Osteoblast (primary cell): ENCODE measurements at regions not wholly inside any gene's neighbourhood (a gene's known extent, or its start where the extent isn't known, plus 50 kb on each side); places are given as distances from the start of the nearest gene placed in this dataset.

Experiments used
- DNase-seq: peaks from one replicate; pipeline ENCODE4 v3.0.0; 2011; ENCODE audit warnings: low spot score, mixed read lengths; ENCODE audit not compliant: insufficient read length; ENCODE audit errors: missing footprints
- H2AFZ ChIP-seq: 2 replicates; pipeline ENCODE4 v1.6.0; 2011; ENCODE audit warnings: mild to moderate bottlenecking, low read length
- H3K27ac ChIP-seq: 2 replicates; pipeline ENCODE4 v1.5.1; 2011; ENCODE audit warnings: mild to moderate bottlenecking, low read depth, low read length, moderate library complexity
- H3K27me3 ChIP-seq: 2 replicates; pipeline ENCODE4 v1.6.0; 2012; ENCODE audit warnings: mild to moderate bottlenecking, control low read depth, inconsistent platforms, low read length, moderate library complexity; ENCODE audit not compliant: insufficient read depth
- H3K36me3 ChIP-seq: 2 replicates; pipeline ENCODE4 v1.5.1; 2011; ENCODE audit warnings: mild to moderate bottlenecking, low read length, control low read depth, moderate library complexity; ENCODE audit not compliant: insufficient read depth
- H3K4me1 ChIP-seq: 2 replicates; pipeline ENCODE4 v1.5.1; 2011; ENCODE audit warnings: mild to moderate bottlenecking, low read length, control low read depth, moderate library complexity; ENCODE audit not compliant: insufficient read depth
- H3K4me2 ChIP-seq: 2 replicates; pipeline ENCODE4 v1.6.0; 2011; ENCODE audit warnings: mild to moderate bottlenecking, low read length; ENCODE audit not compliant: insufficient read depth
- H3K4me3 ChIP-seq: fragments of 200-600 bp; sonication (generic); 3 replicates; pipeline ENCODE4 v1.5.1; 2012; ENCODE audit warnings: mild to moderate bottlenecking, low read length, inconsistent platforms; ENCODE audit not compliant: insufficient read depth
- H3K79me2 ChIP-seq: 2 replicates; pipeline ENCODE4 v1.6.0; 2012; ENCODE audit warnings: mild to moderate bottlenecking, low read length, control low read depth, inconsistent platforms; ENCODE audit not compliant: insufficient read depth
- H3K9me3 ChIP-seq: 2 replicates; pipeline ENCODE4 v1.5.1; 2011; ENCODE audit warnings: low read depth, low read length, control low read depth
- H4K20me1 ChIP-seq: 2 replicates; pipeline ENCODE4 v1.6.0; 2012; ENCODE audit warnings: mild to moderate bottlenecking, low read length, control low read depth; ENCODE audit not compliant: insufficient read depth
- TF ChIP-seq, protein P1 (sequence below): IDR thresholded peaks from 2 replicates; pipeline ENCODE4 v1.5.1; 2011; ENCODE audit warnings: mild to moderate bottlenecking, low read depth, low read length, moderate library complexity; ENCODE audit errors: extremely low read depth

GRCh38 chr20:24129641-24130040, 141.1 kb upstream of the GGTLC1 start:
- Histone ChIP-seq H3K9me3 (no peaks in the 10 kb centered on the region), H2AFZ (no peak overlapping the region), H3K36me3 (no peaks in the 10 kb centered on the region), H3K27me3 (peaks cover 7% of the 10 kb centered on the region), H3K27ac (no peak overlapping the region), H3K4me1 (no peaks in the 10 kb centered on the region), H3K4me3 (no peak overlapping the region), H3K79me2 (no peaks in the 10 kb centered on the region), H3K4me2 (no peak overlapping the region), H4K20me1 (no peaks in the 10 kb centered on the region)
- no peak for DNase-seq
- TF ChIP-seq, protein P1, sequence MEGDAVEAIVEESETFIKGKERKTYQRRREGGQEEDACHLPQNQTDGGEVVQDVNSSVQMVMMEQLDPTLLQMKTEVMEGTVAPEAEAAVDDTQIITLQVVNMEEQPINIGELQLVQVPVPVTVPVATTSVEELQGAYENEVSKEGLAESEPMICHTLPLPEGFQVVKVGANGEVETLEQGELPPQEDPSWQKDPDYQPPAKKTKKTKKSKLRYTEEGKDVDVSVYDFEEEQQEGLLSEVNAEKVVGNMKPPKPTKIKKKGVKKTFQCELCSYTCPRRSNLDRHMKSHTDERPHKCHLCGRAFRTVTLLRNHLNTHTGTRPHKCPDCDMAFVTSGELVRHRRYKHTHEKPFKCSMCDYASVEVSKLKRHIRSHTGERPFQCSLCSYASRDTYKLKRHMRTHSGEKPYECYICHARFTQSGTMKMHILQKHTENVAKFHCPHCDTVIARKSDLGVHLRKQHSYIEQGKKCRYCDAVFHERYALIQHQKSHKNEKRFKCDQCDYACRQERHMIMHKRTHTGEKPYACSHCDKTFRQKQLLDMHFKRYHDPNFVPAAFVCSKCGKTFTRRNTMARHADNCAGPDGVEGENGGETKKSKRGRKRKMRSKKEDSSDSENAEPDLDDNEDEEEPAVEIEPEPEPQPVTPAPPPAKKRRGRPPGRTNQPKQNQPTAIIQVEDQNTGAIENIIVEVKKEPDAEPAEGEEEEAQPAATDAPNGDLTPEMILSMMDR, result no peak

- no peaks in the 10 kb centered on the region for H3K36me3 ChIP-seq
- DNase-seq, result no peak
- no peak overlapping the region for H3K27ac ChIP-seq
- H3K79me2 ChIP-seq, result no peaks in the 10 kb centered on the region
- no peak overlapping the region for H3K4me3 ChIP-seq
- H3K9me3 ChIP-seq, result no peaks in the 10 kb centered on the region
- peaks cover 7% of the 10 kb centered on the region for H3K27me3 ChIP-seq
- no peaks in the 10 kb centered on the region for H4K20me1 ChIP-seq
- TF ChIP-seq, protein P1, result no peak
- H3K4me1 ChIP-seq, result no peaks in the 10 kb centered on the region
- no peak overlapping the region for H3K4me2 ChIP-seq
- no peak overlapping the region for H2AFZ ChIP-seq
These were observed 136.5 kb upstream of the GGTLC1 start for GRCh38 chr20:24124951-24125650.

GRCh38 chr20:24124003-24124402, 135.4 kb upstream of the GGTLC1 start:
- H3K79me2 ChIP-seq, result no peaks in the 10 kb centered on the region
- H3K4me2 ChIP-seq, result no peak overlapping the region
- peaks cover 4% of the 10 kb centered on the region for H3K4me1 ChIP-seq
- H3K9me3 ChIP-seq, result no peaks in the 10 kb centered on the region
- no peak overlapping the region for H2AFZ ChIP-seq
- H3K4me3 ChIP-seq, result no peak overlapping the region
- no peak for DNase-seq
- no peaks in the 10 kb centered on the region for H3K36me3 ChIP-seq
- TF ChIP-seq, protein P1, result no peak
- no peaks in the 10 kb centered on the region for H4K20me1 ChIP-seq
- peaks cover 7% of the 10 kb centered on the region for H3K27me3 ChIP-seq
- H3K27ac ChIP-seq, result no peak overlapping the region

GRCh38 chr20:24118441-24119175, 130.0 kb upstream of the GGTLC1 start:
- Histone ChIP-seq H3K79me2 (no peaks in the 10 kb centered on the region), H4K20me1 (no peaks in the 10 kb centered on the region), H3K27me3 (no peaks in the 10 kb centered on the region), H3K36me3 (no peaks in the 10 kb centered on the region), H3K4me1 (peaks cover 22% of the 10 kb centered on the region), H3K4me2 (no peak overlapping the region), H2AFZ (no peak overlapping the region), H3K4me3 (no peak overlapping the region), H3K9me3 (no peaks in the 10 kb centered on the region), H3K27ac (no peak overlapping the region)
- no peak for DNase-seq
- TF ChIP-seq, protein P1, result no peak
